ENCODE measurements at regions not wholly inside any gene's neighbourhood (a gene's known extent, or its start where the extent isn't known, plus 50 kb on each side); places are given as distances from the start of the nearest gene placed in this dataset.

GRCh38 chr2:129678751-129679150 is 300.7 kb upstream of the RAB6C start:
- CTCF ChIA-PET: no interaction called here
- TF ChIP-seq CTCF (conservative IDR thresholded peaks at IDR 0.05; ENCODE audit: low read depth, low read length) (no peak), EZH2 (IDR thresholded peaks at IDR 0.05; ENCODE audit: borderline replicate concordance, low read depth, low read length, poor library complexity, severe bottlenecking) (no peak)

GRCh38 chr2:129681788-129682187 is 297.7 kb upstream of the RAB6C start:
- no TSS peak for BruUV-seq (replicated peaks)
- Histone ChIP-seq H3K27ac (ENCODE audit: low read depth, low read length, poor library complexity, severe bottlenecking) (no peak overlapping the region), H3K36me3 (ENCODE audit: insufficient read depth, low read length, poor library complexity, severe bottlenecking) (no peaks in the 10 kb centered on the region), H3K27me3 (replicated peaks; ENCODE audit: insufficient read depth, low read depth, low read length, poor library complexity) (peaks cover 4% of the 10 kb centered on the region), H3K4me3 (ENCODE audit: low read depth, low read length, poor library complexity, severe bottlenecking) (no peak overlapping the region), H3K9me3 (ENCODE audit: low read depth, low read length, poor library complexity, severe bottlenecking) (no peaks in the 10 kb centered on the region), H3K4me1 (ENCODE audit: insufficient read depth, low read length, poor library complexity, severe bottlenecking) (no peaks in the 10 kb centered on the region)
- no peak for DNase-seq (ENCODE audit: low spot score)
- intact Hi-C loops (cut with micrococcal nuclease; ENCODE audit: unreplicated experiment): no loop called here
- CTCF ChIA-PET: no interaction called here
- no peak for TF ChIP-seq EZH2 (IDR thresholded peaks at IDR 0.05; ENCODE audit: borderline replicate concordance, low read depth, low read length, poor library complexity, severe bottlenecking)
- no peak for TF ChIP-seq CTCF (conservative IDR thresholded peaks at IDR 0.05; ENCODE audit: low read depth, low read length)
- POLR2A ChIA-PET (ENCODE audit: low non-redundant PET): no interaction called here

More at GRCh38 chr2:129678751-129679150, 300.7 kb upstream of the RAB6C start:
- Histone ChIP-seq H3K36me3 (ENCODE audit: insufficient read depth, low read length, poor library complexity, severe bottlenecking) (no peaks in the 10 kb centered on the region), H3K27me3 (replicated peaks; ENCODE audit: insufficient read depth, low read depth, low read length, poor library complexity) (peaks cover 13% of the 10 kb centered on the region), H3K4me3 (ENCODE audit: low read depth, low read length, poor library complexity, severe bottlenecking) (no peak overlapping the region), H3K4me1 (ENCODE audit: insufficient read depth, low read length, poor library complexity, severe bottlenecking) (no peaks in the 10 kb centered on the region), H3K9me3 (ENCODE audit: low read depth, low read length, poor library complexity, severe bottlenecking) (no peaks in the 10 kb centered on the region), H3K27ac (ENCODE audit: low read depth, low read length, poor library complexity, severe bottlenecking) (no peak overlapping the region)
- no peak for DNase-seq (ENCODE audit: low spot score)
- intact Hi-C loops (cut with micrococcal nuclease; ENCODE audit: unreplicated experiment): no loop called here
- BruUV-seq (replicated peaks): no TSS peak
- POLR2A ChIA-PET (ENCODE audit: low non-redundant PET): no interaction called here

GRCh38 chr2:129689653-129690448 is 289.6 kb upstream of the RAB6C start:
- Histone ChIP-seq H3K27me3 (replicated peaks; ENCODE audit: insufficient read depth, low read depth, low read length, poor library complexity) (peaks cover 6% of the 10 kb centered on the region), H3K36me3 (ENCODE audit: insufficient read depth, low read length, poor library complexity, severe bottlenecking) (no peaks in the 10 kb centered on the region), H3K9me3 (ENCODE audit: low read depth, low read length, poor library complexity, severe bottlenecking) (no peaks in the 10 kb centered on the region), H3K27ac (ENCODE audit: low read depth, low read length, poor library complexity, severe bottlenecking) (no peak overlapping the region), H3K4me3 (ENCODE audit: low read depth, low read length, poor library complexity, severe bottlenecking) (no peak overlapping the region), H3K4me1 (ENCODE audit: insufficient read depth, low read length, poor library complexity, severe bottlenecking) (no peaks in the 10 kb centered on the region)
- intact Hi-C loops (cut with micrococcal nuclease; ENCODE audit: unreplicated experiment): no loop called here
- TF ChIP-seq CTCF (conservative IDR thresholded peaks at IDR 0.05; ENCODE audit: low read depth, low read length) (no peak), EZH2 (IDR thresholded peaks at IDR 0.05; ENCODE audit: borderline replicate concordance, low read depth, low read length, poor library complexity, severe bottlenecking) (no peak)
- ChIA-PET POLR2A (ENCODE audit: low non-redundant PET) (no interaction called here), CTCF (no interaction called here)
- DNase-seq (ENCODE audit: low spot score): no peak
- no TSS peak for BruUV-seq (replicated peaks)

Data from A673 (cell line).